Fibroblast of upper back skin (primary cell): ENCODE measurements at regions not wholly inside any gene's neighbourhood (a gene's known extent, or its start where the extent isn't known, plus 50 kb on each side); places are given as distances from the start of the nearest gene placed in this dataset.
"Not testable (repeated sequence)": the region's sequence is repeated elsewhere in the genome, so short reads cannot be mapped to it uniquely, and the experiment has no call there.

Experiments used
- DNase-seq: peaks from one replicate; pipeline ENCODE4 v3.0.0-alpha.2; 2013

DNA sequence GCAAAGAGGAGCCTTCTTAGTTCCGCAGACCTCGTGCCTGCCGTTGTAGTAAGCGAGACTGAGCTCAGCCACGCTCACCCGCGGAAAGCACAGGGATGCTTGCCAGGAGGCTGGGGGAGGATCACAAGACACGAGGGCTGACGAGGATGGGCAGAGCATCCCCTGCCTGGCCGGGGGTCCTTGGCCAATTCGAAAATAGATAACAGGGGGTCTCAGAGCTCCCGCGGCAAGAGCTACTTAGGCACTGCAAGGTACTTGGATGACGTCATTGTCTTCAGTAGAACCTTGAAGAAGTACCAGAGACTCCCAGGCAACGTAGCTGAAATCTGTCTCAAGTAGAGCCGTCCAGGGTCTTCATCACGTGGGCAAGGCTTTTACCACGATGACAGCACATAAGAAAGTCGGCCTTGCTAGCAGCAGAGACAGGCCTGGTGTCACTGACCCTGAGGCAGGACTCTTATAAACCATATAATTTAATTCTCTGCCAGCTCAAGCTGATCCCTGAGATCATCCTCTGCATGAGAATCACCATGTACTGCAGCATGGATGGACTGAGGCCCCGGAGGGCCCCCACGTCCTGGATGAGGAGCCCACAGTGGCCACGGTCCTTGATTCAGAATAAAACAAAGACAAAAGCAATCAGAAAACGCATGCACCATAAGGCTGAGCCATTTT lies 81.9 kb downstream of the TMEM18 start:
- DNase-seq: no peak

- DNase-seq: no peak
Observed at GRCh38 chr2:594297-594949, 82.8 kb downstream of the TMEM18 start.

DNA sequence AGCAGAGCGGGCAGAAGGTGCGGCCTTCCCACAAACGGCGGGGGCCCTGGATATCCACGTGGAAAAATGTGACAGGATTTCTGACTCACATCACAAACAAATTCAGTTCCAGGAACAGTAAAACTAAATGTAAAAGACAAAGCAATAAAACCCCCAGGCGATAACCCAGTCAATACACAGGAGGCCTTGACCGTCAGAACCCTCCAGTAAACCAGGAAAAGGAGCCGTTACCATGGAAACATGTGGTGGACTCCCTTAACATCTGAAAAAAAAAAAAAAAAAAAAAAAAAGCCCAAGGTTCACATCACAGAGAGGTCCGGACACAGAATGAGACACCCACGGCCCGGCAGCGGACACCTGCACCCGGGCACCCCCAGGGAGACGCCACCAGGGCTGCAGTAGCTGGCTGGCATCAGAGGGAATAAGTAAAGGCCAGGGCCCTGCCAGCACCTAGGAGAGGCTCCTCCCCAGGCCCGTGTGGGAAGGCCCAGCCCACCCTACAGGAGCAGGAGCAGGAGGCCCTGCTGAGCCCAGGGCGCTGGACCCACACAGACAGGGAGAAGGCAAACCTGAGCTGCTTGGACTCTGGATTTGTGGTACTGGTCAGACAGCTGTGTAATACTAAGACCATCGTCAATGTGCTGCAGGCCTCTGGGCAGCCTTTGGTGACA lies 83.7 kb downstream of the TMEM18 start:
- DNase-seq: no peak

GRCh38 chr2:592737-593136 lies 84.5 kb downstream of the TMEM18 start:
- no peak for DNase-seq

GRCh38 chr2:590214-591175 lies 86.7 kb downstream of the TMEM18 start:
- no peak for DNase-seq

DNA sequence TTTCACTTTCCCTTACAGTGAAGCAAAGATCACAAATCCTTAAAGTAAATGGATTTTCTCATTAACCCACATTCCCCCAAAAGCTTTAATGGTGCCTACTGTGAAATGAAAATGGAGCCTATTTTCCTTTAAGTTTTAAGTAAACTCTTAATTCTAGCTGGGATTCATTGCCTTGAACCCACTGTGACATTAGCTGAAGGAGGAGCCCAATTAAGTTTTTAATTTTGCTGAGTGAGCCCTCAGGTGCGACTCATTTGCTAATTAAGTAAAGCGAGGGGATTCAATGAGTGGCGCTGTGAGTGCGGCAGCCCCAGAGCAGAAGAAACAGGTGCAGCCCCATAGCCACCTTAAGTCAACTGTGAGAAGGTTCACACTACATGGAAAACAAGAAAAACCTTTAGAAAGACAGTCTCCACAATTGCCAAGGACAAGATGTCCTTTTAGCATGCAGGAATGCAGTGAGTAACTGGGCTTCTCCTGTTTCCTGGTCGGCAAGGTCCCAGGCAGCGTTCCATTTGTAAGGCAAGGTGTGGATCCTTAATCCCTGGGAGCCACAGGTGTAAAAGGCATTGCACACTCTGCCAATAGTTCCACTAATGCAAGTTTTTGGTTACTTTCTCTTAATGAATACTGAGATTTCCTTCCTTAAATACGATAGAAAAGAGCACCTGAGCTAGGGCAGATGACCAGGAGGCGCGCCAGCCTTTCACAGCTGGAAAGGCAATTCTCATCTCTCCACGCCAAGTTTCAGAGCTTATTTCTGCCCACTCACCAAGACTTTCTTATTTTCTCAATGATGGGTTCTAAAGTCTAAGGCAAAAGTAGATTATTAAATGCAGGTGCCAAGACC lies 87.7 kb downstream of the TMEM18 start:
- DNase-seq: no peak

DNA sequence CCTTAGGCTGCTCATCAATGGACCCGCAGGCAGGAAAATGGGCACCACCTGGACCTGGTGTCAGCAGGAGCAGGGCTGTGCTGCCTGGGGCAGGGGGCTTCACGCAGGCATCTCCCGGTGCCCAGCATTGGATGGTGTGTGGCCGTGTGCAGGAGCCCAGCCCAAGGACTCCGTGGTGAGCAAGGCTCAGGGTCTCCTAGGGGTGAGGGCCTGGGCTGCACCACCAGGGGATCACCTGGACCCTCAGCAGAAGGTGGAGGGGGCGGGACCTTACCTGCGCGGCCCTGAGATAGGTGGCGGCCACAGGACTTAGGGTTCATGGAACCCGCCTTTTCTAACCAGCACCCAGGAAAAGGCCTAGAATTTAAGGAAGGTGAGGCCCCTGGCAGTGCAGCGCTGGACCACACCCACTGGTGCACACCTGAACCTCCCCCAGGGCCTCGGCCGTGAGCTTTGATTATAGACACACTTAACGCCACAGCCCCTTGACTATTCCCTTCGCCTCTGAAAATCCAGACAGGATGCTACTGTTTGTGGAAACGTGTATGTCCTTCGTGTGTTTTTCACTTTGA lies 89.0 kb downstream of the TMEM18 start:
- no peak for DNase-seq

DNA sequence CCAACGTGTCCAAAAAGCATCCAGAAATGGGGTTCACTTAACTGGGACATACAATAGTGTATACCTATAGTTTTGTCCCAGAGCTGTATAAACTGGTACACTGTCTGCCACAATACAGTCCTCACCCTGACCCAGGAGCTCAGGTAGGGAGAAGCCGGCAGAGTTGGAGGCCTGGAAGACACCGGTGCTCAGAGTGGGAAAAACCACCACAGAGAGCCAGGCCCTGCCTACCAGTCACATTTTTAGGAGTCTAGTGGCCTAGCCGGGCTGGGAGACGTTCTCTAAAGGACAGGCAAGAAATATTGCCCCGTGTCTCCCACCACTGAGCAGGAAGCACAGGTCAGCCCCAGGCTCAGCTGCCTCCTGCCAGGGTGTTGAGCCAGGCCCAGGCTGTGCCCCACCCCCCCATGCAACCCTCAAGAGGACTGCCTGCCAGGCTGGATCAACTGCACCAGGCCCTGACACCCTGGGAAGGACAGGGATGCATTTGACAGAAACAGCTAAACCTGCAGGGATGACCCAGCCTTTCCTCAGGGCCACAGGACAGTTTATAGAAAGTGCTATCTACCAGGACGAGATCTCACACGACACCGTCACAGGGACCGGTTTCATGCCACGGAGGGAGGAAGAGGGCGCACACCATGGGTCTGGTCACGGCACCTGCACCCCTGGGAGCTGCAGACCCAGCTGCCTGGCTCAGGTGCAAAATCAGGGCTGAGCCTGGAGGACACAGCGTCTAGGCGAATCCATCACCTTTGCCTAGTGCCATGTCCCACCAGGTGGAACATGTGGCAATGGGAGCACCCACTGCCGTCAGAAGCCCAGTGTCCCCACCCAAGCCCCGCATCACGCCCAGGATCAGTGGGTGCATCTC lies 89.9 kb downstream of the TMEM18 start:
- no peak for DNase-seq

GRCh38 chr2:586641-587076 lies 90.5 kb downstream of the TMEM18 start:
- DNase-seq: no peak

GRCh38 chr2:584863-585823 lies 92.1 kb downstream of the TMEM18 start:
- no peak for DNase-seq

- no peak for DNase-seq
Observed at GRCh38 chr2:583666-584065, 93.5 kb downstream of the TMEM18 start.

DNA sequence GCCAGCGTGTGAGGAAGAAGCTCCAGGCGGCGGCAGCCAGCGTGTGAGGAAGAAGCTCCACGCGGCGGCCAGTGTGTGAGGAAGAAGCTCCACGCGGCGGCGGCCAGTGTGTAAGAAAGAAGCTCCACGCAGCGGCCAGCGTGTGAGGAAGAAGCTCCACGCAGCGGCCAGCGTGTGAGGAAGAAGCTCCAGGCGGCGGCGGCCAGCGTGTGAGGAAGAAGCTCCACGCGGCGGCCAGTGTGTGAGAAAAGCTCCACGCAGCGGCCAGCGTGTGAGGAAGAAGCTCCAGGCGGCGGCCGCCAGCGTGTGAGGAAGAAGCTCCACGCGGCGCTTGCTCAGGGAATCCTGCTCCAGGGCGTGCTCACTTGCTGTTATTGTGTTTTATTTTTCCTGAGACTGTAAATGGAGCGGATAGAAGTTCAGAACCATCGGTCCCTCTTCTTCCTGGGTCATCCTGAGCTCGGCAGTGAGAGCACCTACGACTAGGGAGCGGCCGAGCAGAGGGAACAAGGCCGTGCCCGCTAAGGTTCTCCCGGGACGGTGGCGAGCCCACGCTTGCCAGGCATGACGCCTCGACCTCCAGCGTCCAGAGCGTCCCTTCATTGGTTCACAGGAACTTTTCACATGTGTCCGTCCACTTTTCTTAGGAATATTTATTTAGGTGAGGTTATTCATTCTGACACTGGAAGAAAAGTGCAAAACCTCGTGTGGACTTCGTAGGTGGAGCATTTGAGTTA lies 94.2 kb downstream of the TMEM18 start:
- no peak for DNase-seq

GRCh38 chr2:582289-582688 lies 94.9 kb downstream of the TMEM18 start:
- DNase-seq: not testable (repeated sequence)

GRCh38 chr2:579961-580360 lies 97.2 kb downstream of the TMEM18 start:
- no peak for DNase-seq

DNA sequence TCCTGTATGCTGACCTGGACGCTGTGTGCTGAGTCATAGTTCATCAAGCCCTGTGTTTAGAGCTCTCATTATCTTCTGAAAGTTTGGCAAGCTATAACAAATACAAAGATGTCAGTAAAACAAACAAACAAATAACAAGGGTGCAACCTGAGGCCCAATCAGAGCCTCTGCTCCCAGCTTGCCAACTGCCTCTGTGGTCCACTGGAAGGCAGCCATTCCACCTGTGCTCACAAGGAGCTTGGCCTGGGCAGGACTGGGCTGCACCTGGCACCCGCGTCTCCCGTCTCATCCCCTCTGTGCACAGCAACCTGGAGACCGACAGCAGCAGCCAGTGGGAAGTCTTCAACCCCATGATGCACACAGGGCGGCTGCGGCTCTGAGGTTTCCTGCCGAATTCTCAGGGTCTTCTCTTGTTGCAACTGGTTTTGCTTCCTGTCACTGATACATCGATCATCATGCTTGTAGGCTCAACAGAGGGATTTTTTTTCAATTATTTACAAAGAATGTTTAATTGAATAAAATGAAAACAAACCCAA lies 97.8 kb downstream of the TMEM18 start:
- DNase-seq: no peak

GRCh38 chr2:576292-576691 lies 100.9 kb downstream of the TMEM18 start:
- no peak for DNase-seq

DNA sequence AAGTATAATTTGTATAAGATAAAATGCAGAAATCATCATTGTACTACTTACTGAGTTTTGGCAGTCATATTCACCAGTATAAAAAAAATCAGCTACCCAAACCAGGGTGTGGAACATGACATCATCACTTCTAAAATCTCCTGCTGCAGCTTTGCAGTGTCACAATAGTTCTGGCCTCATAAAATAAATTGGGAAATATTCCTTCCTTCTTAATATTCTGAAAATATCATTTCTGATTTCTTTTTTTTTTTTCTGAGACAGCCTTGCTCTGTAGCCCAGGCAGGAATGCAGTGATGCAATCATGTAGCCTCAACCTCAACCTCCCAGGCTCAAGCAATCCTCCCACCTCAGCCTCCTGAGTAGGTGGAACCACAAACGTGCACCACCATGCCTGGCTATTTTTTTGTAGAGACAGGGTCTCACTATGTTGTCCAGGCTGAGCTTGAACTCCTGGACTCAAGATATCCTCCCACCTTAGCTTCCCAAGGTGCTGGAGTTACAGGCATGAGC lies 101.4 kb downstream of the TMEM18 start:
- no peak for DNase-seq
